OCI-LY7 (cell line): ENCODE measurements at regions not wholly inside any gene's neighbourhood (a gene's known extent, or its start where the extent isn't known, plus 50 kb on each side); places are given as distances from the start of the nearest gene placed in this dataset.

ENCODE experiments used
- CTCF ChIP-seq: fragments of 200-600 bp; sonication (generic); conservative IDR thresholded peaks from 2 replicates; pipeline ENCODE4 v1.5.1; 2014; ENCODE audit warnings: mild to moderate bottlenecking, antibody characterized with exemption, low read length, moderate library complexity, mixed read lengths
- EZH2phosphoT487 ChIP-seq: fragments of 200-600 bp; sonication (generic); IDR thresholded peaks from 2 replicates; pipeline ENCODE4 v1.6.1; 2018; ENCODE audit warnings: low read depth, borderline replicate concordance, mild to moderate bottlenecking, mixed run types, antibody characterized with exemption, low read length, moderate library complexity, mixed read lengths

GRCh38 chr2:234611209-234611608 lies 114.3 kb upstream of the ARL4C start:
- peak; percentile 78 for TF ChIP-seq CTCF
- TF ChIP-seq EZH2phosphoT487: no peak
